Pulmonary artery endothelial cell (primary cell): ENCODE measurements at regions not wholly inside any gene's neighbourhood (a gene's known extent, or its start where the extent isn't known, plus 50 kb on each side); places are given as distances from the start of the nearest gene placed in this dataset.

ENCODE experiments used
- DNase-seq: peaks from one replicate; pipeline ENCODE4 v3.0.0-alpha.2; 2011; ENCODE audit warnings: low read depth, low spot score

- DNase-seq = no peak
These were observed 51.0 kb upstream of the L3MBTL3 start for GRCh38 chr6:129967427-129967826.

GRCh38 chr6:129966125-129966524 is 52.3 kb upstream of the L3MBTL3 start:
- no peak for DNase-seq

GRCh38 chr6:129965096-129965495 is 53.3 kb upstream of the L3MBTL3 start:
- no peak for DNase-seq

- DNase-seq = no peak
These were observed 58.9 kb upstream of the L3MBTL3 start for GRCh38 chr6:129959358-129959930.

GRCh38 chr6:129957941-129958898 is 60.2 kb upstream of the L3MBTL3 start:
- no peak for DNase-seq

GRCh38 chr6:129955584-129955983 is 62.8 kb upstream of the L3MBTL3 start:
- DNase-seq = no peak

- no peak for DNase-seq
These were observed 63.5 kb upstream of the L3MBTL3 start for GRCh38 chr6:129954749-129955431.

- DNase-seq = no peak
These were observed 70.6 kb upstream of the L3MBTL3 start for GRCh38 chr6:129947797-129948196.

- no peak for DNase-seq
These were observed 71.8 kb upstream of the L3MBTL3 start for GRCh38 chr6:129946439-129947140.

- DNase-seq = no peak
These were observed 74.6 kb upstream of the L3MBTL3 start for GRCh38 chr6:129943637-129944271.

GRCh38 chr6:129940454-129941195 is 77.8 kb upstream of the L3MBTL3 start:
- DNase-seq = no peak

- no peak for DNase-seq
These were observed 77.3 kb upstream of the TMEM244 start for GRCh38 chr6:129938249-129939020.

- DNase-seq = no peak
These were observed 75.4 kb upstream of the TMEM244 start for GRCh38 chr6:129936329-129937165.

- no peak for DNase-seq
These were observed 71.2 kb upstream of the TMEM244 start for GRCh38 chr6:129932321-129932720.

GRCh38 chr6:129929433-129929832 is 68.3 kb upstream of the TMEM244 start:
- peak; percentile 24 for DNase-seq

- DNase-seq = no peak
These were observed 62.6 kb upstream of the TMEM244 start for GRCh38 chr6:129923530-129924250.

- DNase-seq = no peak
These were observed 60.2 kb upstream of the TMEM244 start for GRCh38 chr6:129921169-129921817.
